ENCODE measurements at regions not wholly inside any gene's neighbourhood (a gene's known extent, or its start where the extent isn't known, plus 50 kb on each side); places are given as distances from the start of the nearest gene placed in this dataset.

DNA sequence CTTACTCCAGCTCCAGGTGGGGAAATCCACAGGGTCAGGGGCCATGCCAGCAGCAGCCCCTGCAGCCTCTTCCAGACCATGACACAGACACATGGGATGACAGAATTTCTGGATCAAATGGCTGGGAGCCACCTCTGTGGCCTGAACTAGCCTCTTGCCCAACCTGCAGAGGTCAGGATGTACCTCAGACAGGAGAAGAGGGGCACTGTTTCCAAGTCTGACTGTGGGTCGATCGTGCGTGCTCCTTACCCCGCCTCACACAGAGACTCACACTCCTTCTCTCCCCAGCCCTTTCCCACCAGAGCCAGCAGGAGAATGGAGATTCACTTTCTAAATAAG, 131.9 kb downstream of the FAM43A start:
- TF ChIP-seq POLR2A (IDR thresholded peaks at IDR 0.05) (no peak), CTCF (IDR thresholded peaks at IDR 0.05) (no peak)

Data from thyroid gland (tissue), 4 donors.